H4 (cell line): ENCODE measurements at regions not wholly inside any gene's neighbourhood (a gene's known extent, or its start where the extent isn't known, plus 50 kb on each side); places are given as distances from the start of the nearest gene placed in this dataset.

Experiments
- DNase-seq: peaks from one replicate; pipeline ENCODE4 v3.0.0-alpha.2; 2015; ENCODE audit warnings: low spot score

DNA sequence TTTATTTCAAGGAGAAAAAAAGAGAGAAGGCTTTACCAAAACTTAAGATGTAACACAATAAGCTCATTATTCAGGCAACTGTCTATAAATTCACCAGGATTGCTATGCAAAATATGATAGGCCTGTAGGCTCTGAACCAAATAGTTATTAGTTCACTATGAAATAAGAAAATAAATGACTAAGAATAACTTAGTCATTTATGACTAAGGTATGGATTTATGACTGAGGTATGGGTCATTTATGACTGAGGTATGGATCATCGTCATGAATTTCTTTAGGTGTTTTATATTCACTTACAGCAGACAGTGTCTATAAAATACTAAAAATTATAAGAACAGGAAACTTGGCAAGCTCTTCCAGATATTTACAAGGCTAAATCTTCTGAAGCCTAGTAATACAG lies 52.1 kb upstream of the SNX9 start:
- DNase-seq = no peak

DNA sequence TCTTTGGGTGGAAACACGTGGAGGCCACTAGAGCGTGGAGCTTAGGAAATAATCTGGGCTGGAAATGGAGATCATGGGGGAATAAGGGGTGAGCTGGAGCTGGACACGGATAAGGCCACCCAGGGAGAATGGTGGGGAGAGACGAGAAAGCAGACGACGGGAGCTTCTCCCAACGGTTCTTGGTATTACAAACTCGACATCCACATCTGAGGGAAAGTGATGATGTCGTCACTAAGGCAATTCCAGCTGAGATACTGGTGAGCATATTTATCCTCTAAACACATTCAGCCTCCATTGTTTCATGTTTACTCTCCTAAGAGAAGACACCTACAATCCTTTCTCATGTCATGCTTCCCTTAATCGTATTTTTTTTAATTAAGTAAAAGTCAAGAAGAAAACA lies 50.2 kb upstream of the SNX9 start:
- DNase-seq = no peak
